ENCODE measurements at regions not wholly inside any gene's neighbourhood (a gene's known extent, or its start where the extent isn't known, plus 50 kb on each side); places are given as distances from the start of the nearest gene placed in this dataset.

DNA sequence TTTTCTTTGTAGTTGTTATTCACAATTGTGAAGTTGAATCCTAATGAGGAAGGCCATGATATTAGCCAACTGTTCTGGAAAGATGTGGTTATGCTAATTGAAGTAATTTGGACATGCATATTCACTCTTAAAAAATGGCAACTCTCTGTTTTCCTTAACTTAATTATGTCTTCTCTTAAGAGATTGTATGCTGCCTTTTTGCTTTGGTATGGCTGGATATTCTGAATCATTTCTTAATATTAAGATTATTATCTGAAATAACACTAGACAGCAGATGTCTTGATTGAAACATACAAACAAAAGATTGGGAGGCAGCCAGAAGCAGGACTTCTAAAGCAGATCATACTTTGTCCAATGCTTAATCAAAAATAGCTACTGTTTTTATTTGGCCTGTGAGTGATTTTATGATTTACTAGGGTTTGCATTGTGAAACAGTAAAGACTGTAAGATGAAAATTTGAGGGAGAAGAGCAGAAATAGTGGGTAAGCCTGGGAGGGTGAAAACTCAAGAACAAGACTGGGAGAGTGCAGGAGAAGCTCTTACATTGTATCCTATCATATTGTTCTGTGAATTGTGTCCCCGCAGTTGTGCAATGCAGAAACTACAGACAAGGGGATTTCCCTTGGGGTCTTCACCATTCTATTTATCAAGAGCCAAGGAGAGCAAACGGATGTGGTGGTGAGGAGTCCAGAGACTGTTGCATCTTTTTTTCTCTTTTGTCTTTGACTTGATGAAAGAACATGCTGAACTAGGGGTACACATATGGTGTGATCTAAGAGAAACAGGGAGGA is 554.8 kb downstream of the TUSC7 start:
- TF ChIP-seq, protein P1, sequence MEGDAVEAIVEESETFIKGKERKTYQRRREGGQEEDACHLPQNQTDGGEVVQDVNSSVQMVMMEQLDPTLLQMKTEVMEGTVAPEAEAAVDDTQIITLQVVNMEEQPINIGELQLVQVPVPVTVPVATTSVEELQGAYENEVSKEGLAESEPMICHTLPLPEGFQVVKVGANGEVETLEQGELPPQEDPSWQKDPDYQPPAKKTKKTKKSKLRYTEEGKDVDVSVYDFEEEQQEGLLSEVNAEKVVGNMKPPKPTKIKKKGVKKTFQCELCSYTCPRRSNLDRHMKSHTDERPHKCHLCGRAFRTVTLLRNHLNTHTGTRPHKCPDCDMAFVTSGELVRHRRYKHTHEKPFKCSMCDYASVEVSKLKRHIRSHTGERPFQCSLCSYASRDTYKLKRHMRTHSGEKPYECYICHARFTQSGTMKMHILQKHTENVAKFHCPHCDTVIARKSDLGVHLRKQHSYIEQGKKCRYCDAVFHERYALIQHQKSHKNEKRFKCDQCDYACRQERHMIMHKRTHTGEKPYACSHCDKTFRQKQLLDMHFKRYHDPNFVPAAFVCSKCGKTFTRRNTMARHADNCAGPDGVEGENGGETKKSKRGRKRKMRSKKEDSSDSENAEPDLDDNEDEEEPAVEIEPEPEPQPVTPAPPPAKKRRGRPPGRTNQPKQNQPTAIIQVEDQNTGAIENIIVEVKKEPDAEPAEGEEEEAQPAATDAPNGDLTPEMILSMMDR (conservative IDR thresholded peaks at IDR 0.05): no peak
- TF ChIP-seq EZH2 (IDR thresholded peaks at IDR 0.05; ENCODE audit: low read depth): no peak

Data from PC-9 (cell line).